ENCODE measurements at regions not wholly inside any gene's neighbourhood (a gene's known extent, or its start where the extent isn't known, plus 50 kb on each side); places are given as distances from the start of the nearest gene placed in this dataset.

GRCh38 chr6:144664947-144665346 lies 379.8 kb downstream of the UTRN start:
- ATAC-seq (no peak), DNase-seq (no peak)
- H3K27ac ChIP-seq (ENCODE audit: low read length): no peak overlapping the region
- H3F3A ChIP-seq (ENCODE audit: low read length, unreplicated experiment): no peaks in the 10 kb centered on the region
- TF ChIP-seq EZH2 (IDR thresholded peaks at IDR 0.05; ENCODE audit: low read length, unreplicated experiment): no peak
- TF ChIP-seq, protein P1, sequence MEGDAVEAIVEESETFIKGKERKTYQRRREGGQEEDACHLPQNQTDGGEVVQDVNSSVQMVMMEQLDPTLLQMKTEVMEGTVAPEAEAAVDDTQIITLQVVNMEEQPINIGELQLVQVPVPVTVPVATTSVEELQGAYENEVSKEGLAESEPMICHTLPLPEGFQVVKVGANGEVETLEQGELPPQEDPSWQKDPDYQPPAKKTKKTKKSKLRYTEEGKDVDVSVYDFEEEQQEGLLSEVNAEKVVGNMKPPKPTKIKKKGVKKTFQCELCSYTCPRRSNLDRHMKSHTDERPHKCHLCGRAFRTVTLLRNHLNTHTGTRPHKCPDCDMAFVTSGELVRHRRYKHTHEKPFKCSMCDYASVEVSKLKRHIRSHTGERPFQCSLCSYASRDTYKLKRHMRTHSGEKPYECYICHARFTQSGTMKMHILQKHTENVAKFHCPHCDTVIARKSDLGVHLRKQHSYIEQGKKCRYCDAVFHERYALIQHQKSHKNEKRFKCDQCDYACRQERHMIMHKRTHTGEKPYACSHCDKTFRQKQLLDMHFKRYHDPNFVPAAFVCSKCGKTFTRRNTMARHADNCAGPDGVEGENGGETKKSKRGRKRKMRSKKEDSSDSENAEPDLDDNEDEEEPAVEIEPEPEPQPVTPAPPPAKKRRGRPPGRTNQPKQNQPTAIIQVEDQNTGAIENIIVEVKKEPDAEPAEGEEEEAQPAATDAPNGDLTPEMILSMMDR (conservative IDR thresholded peaks at IDR 0.05; ENCODE audit: low read depth, low read length): no peak
- TF ChIP-seq EZH2phosphoT487 (IDR thresholded peaks at IDR 0.05; ENCODE audit: borderline replicate concordance, low read length): no peak
- H3K4me3 ChIP-seq (ENCODE audit: low read length): no peak overlapping the region
- H3K79me2 ChIP-seq (ENCODE audit: low read length): no peaks in the 10 kb centered on the region
- no peaks in the 10 kb centered on the region for H3K9me2 ChIP-seq (replicated peaks; ENCODE audit: low read length)
- no peak overlapping the region for H3K9ac ChIP-seq (ENCODE audit: low read length)
- no TSS peak for BruUV-seq (replicated peaks)
- POLR2A ChIA-PET (ENCODE audit: unreplicated experiment): no interaction called here
- H3K4me2 ChIP-seq (ENCODE audit: low read length): no peak overlapping the region
- no peaks in the 10 kb centered on the region for H4K20me1 ChIP-seq (ENCODE audit: low read length)
- peaks cover 12% of the 10 kb centered on the region for H3K4me1 ChIP-seq (ENCODE audit: insufficient read depth, low read length)
- no peaks in the 10 kb centered on the region for H3K27me3 ChIP-seq (ENCODE audit: low read length)
- H3K9me3 ChIP-seq (ENCODE audit: low read length): no peaks in the 10 kb centered on the region
- H3K36me3 ChIP-seq (ENCODE audit: low read depth, low read length): no peaks in the 10 kb centered on the region
- no peak overlapping the region for H2AFZ ChIP-seq (ENCODE audit: low read length)
- CTCF ChIA-PET: no interaction called here
- intact Hi-C loops (cut with micrococcal nuclease): no loop called here

DNA sequence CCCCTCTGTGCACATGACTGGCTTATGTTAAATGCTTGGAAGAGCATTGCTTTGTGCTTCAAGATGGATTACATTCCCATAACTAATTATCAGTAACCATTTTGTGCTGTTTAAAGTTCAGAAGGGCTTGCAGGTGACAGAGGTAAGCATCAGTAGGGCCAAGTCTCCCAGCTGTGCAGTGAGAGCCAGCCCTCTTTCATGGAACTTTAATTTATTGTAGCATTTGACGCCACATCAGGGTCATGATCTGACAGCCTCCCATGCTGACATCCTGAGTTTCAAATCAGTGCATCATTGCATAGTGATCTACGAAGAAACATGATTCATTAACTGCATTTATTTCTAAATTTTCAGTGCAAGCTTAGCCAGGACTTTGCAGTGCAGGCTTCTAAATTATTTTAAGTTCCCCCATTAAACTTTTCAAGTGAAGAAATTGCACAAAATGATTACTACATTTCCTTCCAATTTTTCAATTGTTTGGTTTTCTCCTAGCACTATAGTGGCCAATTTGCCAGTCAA lies 380.9 kb downstream of the UTRN start:
- Histone ChIP-seq H3K4me1 (ENCODE audit: insufficient read depth, low read length) (peaks cover 6% of the 10 kb centered on the region; the same call in 1 of the 2 replicates), H3K27ac (ENCODE audit: low read length) (no peak overlapping the region), H3K27me3 (ENCODE audit: low read length) (no peaks in the 10 kb centered on the region), H3K79me2 (ENCODE audit: low read length) (no peaks in the 10 kb centered on the region), H3K9me2 (replicated peaks; ENCODE audit: low read length) (no peaks in the 10 kb centered on the region), H3K4me2 (ENCODE audit: low read length) (no peak overlapping the region), H3K4me3 (ENCODE audit: low read length) (no peak overlapping the region), H3K9ac (ENCODE audit: low read length) (no peak overlapping the region), H3F3A (ENCODE audit: low read length, unreplicated experiment) (no peaks in the 10 kb centered on the region), H2AFZ (ENCODE audit: low read length) (no peak overlapping the region), H3K36me3 (ENCODE audit: low read depth, low read length) (no peaks in the 10 kb centered on the region), H4K20me1 (ENCODE audit: low read length) (no peaks in the 10 kb centered on the region), H3K9me3 (ENCODE audit: low read length) (no peaks in the 10 kb centered on the region)
- BruUV-seq (replicated peaks): no TSS peak
- intact Hi-C loops (cut with micrococcal nuclease): no loop called here
- ChIA-PET POLR2A (ENCODE audit: unreplicated experiment) (no interaction called here), CTCF (no interaction called here)
- DNase-seq (no peak), ATAC-seq (no peak)
- TF ChIP-seq EZH2 (IDR thresholded peaks at IDR 0.05; ENCODE audit: low read length, unreplicated experiment) (no peak), EZH2phosphoT487 (IDR thresholded peaks at IDR 0.05; ENCODE audit: borderline replicate concordance, low read length) (no peak)
- TF ChIP-seq, protein P1 (conservative IDR thresholded peaks at IDR 0.05; ENCODE audit: low read depth, low read length): no peak

GRCh38 chr6:144666781-144667180 lies 381.6 kb downstream of the UTRN start:
- no peak overlapping the region for H3K27ac ChIP-seq (ENCODE audit: low read length)
- no peaks in the 10 kb centered on the region for H3K36me3 ChIP-seq (ENCODE audit: low read depth, low read length)
- TF ChIP-seq, protein P1 (conservative IDR thresholded peaks at IDR 0.05; ENCODE audit: low read depth, low read length): no peak
- TF ChIP-seq EZH2 (IDR thresholded peaks at IDR 0.05; ENCODE audit: low read length, unreplicated experiment) (no peak), EZH2phosphoT487 (IDR thresholded peaks at IDR 0.05; ENCODE audit: borderline replicate concordance, low read length) (no peak)
- H3K9me2 ChIP-seq (replicated peaks; ENCODE audit: low read length): no peaks in the 10 kb centered on the region
- no peak for DNase-seq
- no peaks in the 10 kb centered on the region for H3F3A ChIP-seq (ENCODE audit: low read length, unreplicated experiment)
- intact Hi-C loops (cut with micrococcal nuclease): no loop called here
- no peaks in the 10 kb centered on the region for H4K20me1 ChIP-seq (ENCODE audit: low read length)
- no peak overlapping the region for H3K4me2 ChIP-seq (ENCODE audit: low read length)
- POLR2A ChIA-PET (ENCODE audit: unreplicated experiment): no interaction called here
- no peaks in the 10 kb centered on the region for H3K9me3 ChIP-seq (ENCODE audit: low read length)
- CTCF ChIA-PET: no interaction called here
- no peak overlapping the region for H3K9ac ChIP-seq (ENCODE audit: low read length)
- no peak for ATAC-seq
- H2AFZ ChIP-seq (ENCODE audit: low read length): no peak overlapping the region
- no peak overlapping the region for H3K4me3 ChIP-seq (ENCODE audit: low read length)
- no peaks in the 10 kb centered on the region for H3K27me3 ChIP-seq (ENCODE audit: low read length)
- H3K79me2 ChIP-seq (ENCODE audit: low read length): no peaks in the 10 kb centered on the region
- no peaks in the 10 kb centered on the region for H3K4me1 ChIP-seq (ENCODE audit: insufficient read depth, low read length)
- BruUV-seq (replicated peaks): no TSS peak

Data from PC-3 (cell line).